ENCODE measurements at regions not wholly inside any gene's neighbourhood (a gene's known extent, or its start where the extent isn't known, plus 50 kb on each side); places are given as distances from the start of the nearest gene placed in this dataset.

DNA sequence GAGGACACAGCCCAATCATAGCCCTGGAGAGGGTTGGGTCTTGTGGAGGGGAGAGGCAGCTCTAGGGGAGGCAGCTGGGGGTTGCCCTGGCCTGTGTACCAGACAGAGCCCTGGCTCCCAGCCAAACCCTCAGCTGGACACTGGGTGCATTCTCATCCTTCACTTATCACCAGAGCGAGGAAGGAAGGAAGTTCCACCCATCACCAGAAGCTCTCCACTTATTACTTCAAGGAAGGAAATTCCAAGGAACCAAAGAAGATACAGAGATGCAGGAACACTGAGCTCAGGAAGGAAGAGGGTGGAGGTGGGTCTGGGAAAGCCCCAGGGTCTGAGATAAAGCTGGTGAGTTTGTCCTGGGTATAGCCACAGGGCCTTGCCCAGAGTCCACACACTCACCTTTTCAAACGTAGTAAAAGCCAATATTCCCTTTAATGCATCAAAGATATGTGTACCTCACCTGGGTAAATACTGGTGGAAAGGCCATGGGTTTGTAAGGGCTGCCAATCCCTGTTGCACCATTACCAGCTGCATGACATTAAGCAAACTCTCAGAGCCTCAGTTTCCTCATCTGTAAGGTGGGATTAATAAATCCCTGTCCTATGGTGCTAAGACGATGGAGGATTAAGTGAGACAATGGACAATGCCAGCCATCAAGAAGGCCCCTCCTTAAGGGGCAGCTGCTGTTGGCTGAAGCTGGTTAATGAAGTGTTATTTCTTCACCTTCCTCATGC, 109.7 kb upstream of the NAA20 start:
- TF ChIP-seq CTCF (IDR thresholded peaks at IDR 0.05; ENCODE audit: insufficient read depth, low read length, missing control alignments) = no peak
- CTCF ChIA-PET = no interaction called here
- POLR2A ChIA-PET = no interaction called here
- no peak overlapping the region for H3K4me3 ChIP-seq (ENCODE audit: low read depth, low read length)
- no peak for DNase-seq (ENCODE audit: low read depth, low spot score)

GRCh38 chr20:19908576-19908975, 108.6 kb upstream of the NAA20 start:
- CTCF ChIA-PET = no interaction called here
- TF ChIP-seq CTCF (IDR thresholded peaks at IDR 0.05; ENCODE audit: insufficient read depth, low read length, missing control alignments) = no peak
- no peak for DNase-seq (ENCODE audit: low read depth, low spot score)
- no peak overlapping the region for H3K4me3 ChIP-seq (ENCODE audit: low read depth, low read length)
- POLR2A ChIA-PET = no interaction called here

- CTCF ChIA-PET = no interaction called here
- no peak for TF ChIP-seq CTCF (IDR thresholded peaks at IDR 0.05; ENCODE audit: insufficient read depth, low read length, missing control alignments)
- POLR2A ChIA-PET = interaction anchor here (0.5 kb wide), 1 partner anchor 9 kb away, joined by 3 read pairs; no protein-coding TSS in a partner anchor
- H3K4me3 ChIP-seq (ENCODE audit: low read depth, low read length) = no peak overlapping the region
- DNase-seq (ENCODE audit: low read depth, low spot score) = no peak
These were observed 107.4 kb upstream of the NAA20 start for GRCh38 chr20:19909725-19910124.

DNA sequence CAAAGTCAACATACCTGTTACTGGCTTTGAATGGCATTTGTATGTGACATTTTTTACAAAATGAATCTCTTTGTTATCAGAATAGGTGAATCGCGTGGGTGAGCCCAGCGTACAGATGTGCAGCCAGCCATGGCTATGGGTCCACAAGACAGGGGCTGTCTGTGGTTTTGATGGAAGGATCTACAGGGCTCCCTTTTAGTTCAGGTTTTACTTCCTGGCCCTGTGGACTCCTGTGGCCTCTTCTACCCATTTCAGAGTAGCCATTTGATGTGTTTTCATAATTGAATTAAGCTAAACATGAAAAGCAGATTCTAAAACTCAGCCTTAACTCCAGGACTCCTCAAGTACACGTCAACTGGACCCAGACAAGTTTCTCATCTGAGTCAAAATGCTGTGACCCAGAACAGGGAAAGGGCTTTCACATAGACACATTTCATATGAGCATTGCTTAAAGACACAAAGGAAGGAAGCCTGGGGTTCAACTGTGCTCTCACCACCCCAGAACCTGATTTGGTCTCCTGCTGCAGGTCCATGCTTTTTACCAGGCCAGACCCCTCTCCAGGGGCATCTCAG, 105.3 kb upstream of the NAA20 start:
- ChIA-PET POLR2A (no interaction called here), CTCF (interaction anchor here (1.5 kb wide), 1 partner anchor 127 kb away, joined by 6 read pairs; no protein-coding TSS in a partner anchor)
- H3K4me3 ChIP-seq (ENCODE audit: low read depth, low read length) = no peak overlapping the region
- no peak for DNase-seq (ENCODE audit: low read depth, low spot score)
- no peak for TF ChIP-seq CTCF (IDR thresholded peaks at IDR 0.05; ENCODE audit: insufficient read depth, low read length, missing control alignments)

- TF ChIP-seq CTCF (IDR thresholded peaks at IDR 0.05; ENCODE audit: insufficient read depth, low read length, missing control alignments) = no peak
- ChIA-PET POLR2A (interaction anchor here (0.6 kb wide), 1 partner anchor 12 kb away, joined by 4 read pairs; no protein-coding TSS in a partner anchor), CTCF (no interaction called here)
- H3K4me3 ChIP-seq (ENCODE audit: low read depth, low read length) = no peak overlapping the region
- no peak for DNase-seq (ENCODE audit: low read depth, low spot score)
These were observed 103.8 kb upstream of the NAA20 start for GRCh38 chr20:19913349-19913748.

DNA sequence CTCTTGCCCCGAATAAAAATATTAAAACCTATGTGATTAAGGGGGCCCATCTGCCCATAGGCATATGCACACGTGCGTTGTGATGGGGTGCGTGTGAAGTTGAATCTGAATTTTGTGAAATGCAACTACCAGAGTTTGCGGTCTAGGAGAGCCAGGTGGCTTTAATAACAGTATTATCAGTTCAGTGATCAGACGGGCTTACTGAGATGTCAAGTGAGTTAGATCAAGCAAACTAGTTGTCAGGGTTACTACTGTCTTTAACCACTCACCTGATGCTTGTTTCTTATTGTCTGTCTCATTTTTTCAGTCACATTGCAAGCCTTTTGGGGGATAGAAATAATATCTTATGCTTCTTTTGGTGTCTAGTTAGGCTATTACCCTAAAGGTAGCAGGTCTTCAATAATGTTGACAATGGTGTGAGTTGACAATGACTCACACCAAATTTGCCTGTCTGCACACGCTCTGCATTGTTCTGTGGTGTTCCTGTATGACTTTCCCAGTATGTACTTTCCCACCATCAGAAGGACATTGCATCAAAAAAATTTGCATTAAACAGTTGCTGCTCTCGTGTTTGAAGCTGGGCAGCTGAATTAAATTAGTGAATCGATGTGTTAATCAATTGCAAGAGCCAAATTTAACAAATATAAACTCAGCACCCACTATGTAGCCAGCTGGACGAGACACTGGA, 103.1 kb upstream of the NAA20 start:
- DNase-seq (ENCODE audit: low read depth, low spot score) = no peak
- CTCF ChIA-PET = no interaction called here
- POLR2A ChIA-PET = interaction anchor here (0.6 kb wide), 1 partner anchor 13 kb away, joined by 4 read pairs; no protein-coding TSS in a partner anchor
- H3K4me3 ChIP-seq (ENCODE audit: low read depth, low read length) = no peak overlapping the region
- TF ChIP-seq CTCF (IDR thresholded peaks at IDR 0.05; ENCODE audit: insufficient read depth, low read length, missing control alignments) = no peak
